ENCODE measurements at regions not wholly inside any gene's neighbourhood (a gene's known extent, or its start where the extent isn't known, plus 50 kb on each side); places are given as distances from the start of the nearest gene placed in this dataset.

DNA sequence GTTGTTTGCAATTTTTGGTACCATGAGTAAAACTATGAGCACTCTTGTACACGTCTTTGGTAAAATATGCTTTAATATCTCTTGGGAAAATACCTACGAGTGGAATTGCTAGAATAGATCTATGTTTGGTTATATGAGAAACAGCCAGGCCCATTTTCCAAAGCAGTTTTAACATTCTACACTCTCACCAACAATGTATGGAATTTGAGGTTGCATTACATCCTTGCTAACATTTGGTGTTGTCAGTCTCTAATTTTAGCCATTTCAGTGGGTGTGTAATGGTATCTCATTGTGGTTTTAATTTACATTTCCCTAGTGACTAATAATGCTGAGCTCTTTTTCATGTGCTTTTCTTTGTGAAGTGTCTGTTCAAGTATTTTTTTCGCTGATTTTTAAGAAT lies 118.9 kb upstream of the TCF4 start:
- TF ChIP-seq SALL2 (tag by site-specific recombination; IDR thresholded peaks at IDR 0.05; ENCODE audit: borderline replicate concordance) (no peak), ZNF585B (tag by site-specific recombination; IDR thresholded peaks at IDR 0.05) (no peak), ZNF510 (tag by site-specific recombination; IDR thresholded peaks at IDR 0.05; ENCODE audit: insufficient replicate concordance) (no peak), ZNF837 (tag by site-specific recombination; IDR thresholded peaks at IDR 0.05) (no peak)
- TF ChIP-seq, protein P1, sequence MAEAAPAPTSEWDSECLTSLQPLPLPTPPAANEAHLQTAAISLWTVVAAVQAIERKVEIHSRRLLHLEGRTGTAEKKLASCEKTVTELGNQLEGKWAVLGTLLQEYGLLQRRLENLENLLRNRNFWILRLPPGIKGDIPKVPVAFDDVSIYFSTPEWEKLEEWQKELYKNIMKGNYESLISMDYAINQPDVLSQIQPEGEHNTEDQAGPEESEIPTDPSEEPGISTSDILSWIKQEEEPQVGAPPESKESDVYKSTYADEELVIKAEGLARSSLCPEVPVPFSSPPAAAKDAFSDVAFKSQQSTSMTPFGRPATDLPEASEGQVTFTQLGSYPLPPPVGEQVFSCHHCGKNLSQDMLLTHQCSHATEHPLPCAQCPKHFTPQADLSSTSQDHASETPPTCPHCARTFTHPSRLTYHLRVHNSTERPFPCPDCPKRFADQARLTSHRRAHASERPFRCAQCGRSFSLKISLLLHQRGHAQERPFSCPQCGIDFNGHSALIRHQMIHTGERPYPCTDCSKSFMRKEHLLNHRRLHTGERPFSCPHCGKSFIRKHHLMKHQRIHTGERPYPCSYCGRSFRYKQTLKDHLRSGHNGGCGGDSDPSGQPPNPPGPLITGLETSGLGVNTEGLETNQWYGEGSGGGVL (tag by site-specific recombination; IDR thresholded peaks at IDR 0.05), result no peak
- TF ChIP-seq, protein P2, sequence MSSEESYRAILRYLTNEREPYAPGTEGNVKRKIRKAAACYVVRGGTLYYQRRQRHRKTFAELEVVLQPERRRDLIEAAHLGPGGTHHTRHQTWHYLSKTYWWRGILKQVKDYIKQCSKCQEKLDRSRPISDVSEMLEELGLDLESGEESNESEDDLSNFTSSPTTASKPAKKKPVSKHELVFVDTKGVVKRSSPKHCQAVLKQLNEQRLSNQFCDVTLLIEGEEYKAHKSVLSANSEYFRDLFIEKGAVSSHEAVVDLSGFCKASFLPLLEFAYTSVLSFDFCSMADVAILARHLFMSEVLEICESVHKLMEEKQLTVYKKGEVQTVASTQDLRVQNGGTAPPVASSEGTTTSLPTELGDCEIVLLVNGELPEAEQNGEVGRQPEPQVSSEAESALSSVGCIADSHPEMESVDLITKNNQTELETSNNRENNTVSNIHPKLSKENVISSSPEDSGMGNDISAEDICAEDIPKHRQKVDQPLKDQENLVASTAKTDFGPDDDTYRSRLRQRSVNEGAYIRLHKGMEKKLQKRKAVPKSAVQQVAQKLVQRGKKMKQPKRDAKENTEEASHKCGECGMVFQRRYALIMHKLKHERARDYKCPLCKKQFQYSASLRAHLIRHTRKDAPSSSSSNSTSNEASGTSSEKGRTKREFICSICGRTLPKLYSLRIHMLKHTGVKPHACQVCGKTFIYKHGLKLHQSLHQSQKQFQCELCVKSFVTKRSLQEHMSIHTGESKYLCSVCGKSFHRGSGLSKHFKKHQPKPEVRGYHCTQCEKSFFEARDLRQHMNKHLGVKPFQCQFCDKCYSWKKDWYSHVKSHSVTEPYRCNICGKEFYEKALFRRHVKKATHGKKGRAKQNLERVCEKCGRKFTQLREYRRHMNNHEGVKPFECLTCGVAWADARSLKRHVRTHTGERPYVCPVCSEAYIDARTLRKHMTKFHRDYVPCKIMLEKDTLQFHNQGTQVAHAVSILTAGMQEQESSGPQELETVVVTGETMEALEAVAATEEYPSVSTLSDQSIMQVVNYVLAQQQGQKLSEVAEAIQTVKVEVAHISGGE (tag by site-specific recombination; conservative IDR thresholded peaks at IDR 0.05; ENCODE audit: low read depth), result no peak
- TF ChIP-seq, protein P3, sequence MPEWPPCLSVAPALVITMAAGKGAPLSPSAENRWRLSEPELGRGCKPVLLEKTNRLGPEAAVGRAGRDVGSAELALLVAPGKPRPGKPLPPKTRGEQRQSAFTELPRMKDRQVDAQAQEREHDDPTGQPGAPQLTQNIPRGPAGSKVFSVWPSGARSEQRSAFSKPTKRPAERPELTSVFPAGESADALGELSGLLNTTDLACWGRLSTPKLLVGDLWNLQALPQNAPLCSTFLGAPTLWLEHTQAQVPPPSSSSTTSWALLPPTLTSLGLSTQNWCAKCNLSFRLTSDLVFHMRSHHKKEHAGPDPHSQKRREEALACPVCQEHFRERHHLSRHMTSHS (tag by site-specific recombination; IDR thresholded peaks at IDR 0.05), result no peak
- Histone ChIP-seq H3K4me1 (ENCODE audit: control insufficient read depth, insufficient read depth, low read length) (no peaks in the 10 kb centered on the region), H3K4me3 (ENCODE audit: low read depth, low read length) (no peak overlapping the region), H3K27ac (ENCODE audit: extremely low read depth, low read depth, low read length) (no peak overlapping the region), H3K9me3 (ENCODE audit: control insufficient read depth, insufficient read depth, low read depth, low read length) (no peaks in the 10 kb centered on the region), H3K36me3 (ENCODE audit: control insufficient read depth in 2 of 2, insufficient read depth in 1 of 2, low read length in 2 of 2) (no peaks in the 10 kb centered on the region)
- ChIA-PET POLR2A (no interaction called here), CTCF (interaction anchor here (0.7 kb wide), 1 partner anchor 28 kb away, joined by 3 read pairs; no protein-coding TSS in a partner anchor)

DNA sequence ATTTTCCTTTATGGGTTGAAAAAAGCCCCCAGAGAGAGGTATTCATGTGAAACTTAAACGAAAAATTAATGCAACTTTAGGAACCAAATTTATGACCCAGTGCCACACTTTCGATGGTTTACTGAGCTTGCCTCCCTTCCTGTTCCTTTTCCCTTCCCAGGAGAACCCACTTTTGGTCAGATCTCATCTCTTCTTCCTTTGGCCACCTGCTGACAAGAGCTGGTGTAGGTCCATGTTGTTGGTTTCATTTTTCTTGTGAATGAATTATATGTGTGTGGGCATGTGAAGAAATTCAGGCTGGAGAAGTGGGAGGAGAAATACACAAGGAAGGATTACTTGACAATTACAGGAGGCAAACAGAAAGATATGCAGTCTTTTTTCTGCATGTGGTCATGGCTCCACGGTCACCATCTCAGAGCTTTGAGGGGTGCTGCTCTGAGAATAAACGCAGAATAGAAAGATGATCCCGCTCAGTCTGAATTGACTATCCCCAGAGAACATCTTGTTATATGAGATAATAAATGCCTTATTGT lies 111.3 kb upstream of the TCF4 start:
- POLR2A ChIA-PET, result no interaction called here
- no peaks in the 10 kb centered on the region; the same call in 1 of the 2 replicates for H3K4me1 ChIP-seq (ENCODE audit: control insufficient read depth, insufficient read depth, low read length)
- H3K9me3 ChIP-seq (ENCODE audit: control insufficient read depth, insufficient read depth, low read depth, low read length), result no peaks in the 10 kb centered on the region
- CTCF ChIA-PET, result no interaction called here
- no peak overlapping the region for H3K4me3 ChIP-seq (ENCODE audit: low read depth, low read length)
- no peaks in the 10 kb centered on the region for H3K36me3 ChIP-seq (ENCODE audit: control insufficient read depth in 2 of 2, insufficient read depth in 1 of 2, low read length in 2 of 2)
- TF ChIP-seq EGR2 (tag by site-specific recombination; IDR thresholded peaks at IDR 0.05; ENCODE audit: low read depth), result peak; percentile 33; the same call in 1 of the 2 replicates
- TF ChIP-seq, protein P4, sequence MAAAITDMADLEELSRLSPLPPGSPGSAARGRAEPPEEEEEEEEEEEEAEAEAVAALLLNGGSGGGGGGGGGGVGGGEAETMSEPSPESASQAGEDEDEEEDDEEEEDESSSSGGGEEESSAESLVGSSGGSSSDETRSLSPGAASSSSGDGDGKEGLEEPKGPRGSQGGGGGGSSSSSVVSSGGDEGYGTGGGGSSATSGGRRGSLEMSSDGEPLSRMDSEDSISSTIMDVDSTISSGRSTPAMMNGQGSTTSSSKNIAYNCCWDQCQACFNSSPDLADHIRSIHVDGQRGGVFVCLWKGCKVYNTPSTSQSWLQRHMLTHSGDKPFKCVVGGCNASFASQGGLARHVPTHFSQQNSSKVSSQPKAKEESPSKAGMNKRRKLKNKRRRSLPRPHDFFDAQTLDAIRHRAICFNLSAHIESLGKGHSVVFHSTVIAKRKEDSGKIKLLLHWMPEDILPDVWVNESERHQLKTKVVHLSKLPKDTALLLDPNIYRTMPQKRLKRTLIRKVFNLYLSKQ (tag by site-specific recombination; IDR thresholded peaks at IDR 0.05; ENCODE audit: borderline replicate concordance), result no peak
- H3K27ac ChIP-seq (ENCODE audit: extremely low read depth, low read depth, low read length), result no peak overlapping the region

DNA sequence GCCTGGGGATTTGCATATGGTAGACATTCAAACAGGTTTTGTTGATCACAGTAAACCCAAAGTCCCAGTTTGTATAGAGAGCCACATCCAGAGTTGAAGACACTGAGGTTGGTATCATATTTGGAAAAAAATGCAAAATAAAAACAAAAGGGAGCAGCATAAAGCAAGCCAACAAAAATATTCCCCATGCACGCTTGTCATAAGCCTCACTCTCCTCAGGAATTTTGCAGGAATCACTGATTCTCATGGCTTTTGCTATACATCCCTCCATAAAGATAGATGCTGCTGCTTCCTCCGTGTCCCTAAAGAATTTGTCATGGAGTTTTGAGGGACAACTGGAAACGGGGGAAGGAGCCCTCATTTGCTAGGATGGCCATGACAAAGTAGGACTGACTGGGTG lies 108.8 kb upstream of the TCF4 start:
- POLR2A ChIA-PET, result no interaction called here
- H3K36me3 ChIP-seq (ENCODE audit: control insufficient read depth in 2 of 2, insufficient read depth in 1 of 2, low read length in 2 of 2), result no peaks in the 10 kb centered on the region
- H3K4me3 ChIP-seq (ENCODE audit: low read depth, low read length), result no peak overlapping the region
- TF ChIP-seq BCL11B (tag by site-specific recombination; IDR thresholded peaks at IDR 0.05; ENCODE audit: low read depth) (no peak), HOXD13 (CRISPR knock-in tag; IDR thresholded peaks at IDR 0.05; ENCODE audit: borderline replicate concordance) (no peak), ZNF530 (tag by site-specific recombination; IDR thresholded peaks at IDR 0.05; ENCODE audit: low read depth) (no peak), ZNF324 (tag by site-specific recombination; IDR thresholded peaks at IDR 0.05) (no peak), ZBTB1 (tag by site-specific recombination; IDR thresholded peaks at IDR 0.05) (no peak), ZSCAN30 (tag by site-specific recombination; IDR thresholded peaks at IDR 0.05) (no peak), ZNF214 (tag by site-specific recombination; IDR thresholded peaks at IDR 0.05; ENCODE audit: borderline replicate concordance) (no peak)
- TF ChIP-seq, protein P5, sequence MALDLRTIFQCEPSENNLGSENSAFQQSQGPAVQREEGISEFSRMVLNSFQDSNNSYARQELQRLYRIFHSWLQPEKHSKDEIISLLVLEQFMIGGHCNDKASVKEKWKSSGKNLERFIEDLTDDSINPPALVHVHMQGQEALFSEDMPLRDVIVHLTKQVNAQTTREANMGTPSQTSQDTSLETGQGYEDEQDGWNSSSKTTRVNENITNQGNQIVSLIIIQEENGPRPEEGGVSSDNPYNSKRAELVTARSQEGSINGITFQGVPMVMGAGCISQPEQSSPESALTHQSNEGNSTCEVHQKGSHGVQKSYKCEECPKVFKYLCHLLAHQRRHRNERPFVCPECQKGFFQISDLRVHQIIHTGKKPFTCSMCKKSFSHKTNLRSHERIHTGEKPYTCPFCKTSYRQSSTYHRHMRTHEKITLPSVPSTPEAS (tag by site-specific recombination; IDR thresholded peaks at IDR 0.05), result no peak
- CTCF ChIA-PET, result no interaction called here
- H3K9me3 ChIP-seq (ENCODE audit: control insufficient read depth, insufficient read depth, low read depth, low read length), result no peaks in the 10 kb centered on the region
- H3K4me1 ChIP-seq (ENCODE audit: control insufficient read depth, insufficient read depth, low read length), result no peaks in the 10 kb centered on the region; the same call in 1 of the 2 replicates
- H3K27ac ChIP-seq (ENCODE audit: extremely low read depth, low read depth, low read length), result no peak overlapping the region
